HG03108 (cell line): ENCODE measurements at regions not wholly inside any gene's neighbourhood (a gene's known extent, or its start where the extent isn't known, plus 50 kb on each side); places are given as distances from the start of the nearest gene placed in this dataset.
"Not testable (repeated sequence)": the region's sequence is repeated elsewhere in the genome, so short reads cannot be mapped to it uniquely, and the experiment has no call there.

ENCODE experiments used
- ATAC-seq: cut with Tn5 transposase; IDR thresholded peaks from one replicate; pipeline ENCODE4 v1.9.1; 2021; ENCODE audit warnings: moderate library complexity; ENCODE audit not compliant: unreplicated experiment

- ATAC-seq, result no peak
Observed at GRCh38 chr5:98168871-98169270, 604.6 kb upstream of the RGMB start.

- ATAC-seq, result no peak
Observed at GRCh38 chr5:98170994-98171393, 602.5 kb upstream of the RGMB start.

- no peak for ATAC-seq
Observed at GRCh38 chr5:98173334-98173733, 600.1 kb upstream of the RGMB start.

- ATAC-seq, result no peak
Observed at GRCh38 chr5:98175474-98175873, 598.0 kb upstream of the RGMB start.

GRCh38 chr5:98179791-98180755 is 593.4 kb upstream of the RGMB start:
- ATAC-seq, result no peak

- no peak for ATAC-seq
Observed at GRCh38 chr5:98186128-98186527, 587.3 kb upstream of the RGMB start.

- no peak for ATAC-seq
Observed at GRCh38 chr5:98187945-98188344, 585.5 kb upstream of the RGMB start.

- not testable (repeated sequence) for ATAC-seq
Observed at GRCh38 chr5:98190344-98190743, 583.1 kb upstream of the RGMB start.

- ATAC-seq, result no peak
Observed at GRCh38 chr5:98193921-98194760, 579.3 kb upstream of the RGMB start.

- no peak for ATAC-seq
Observed at GRCh38 chr5:98200726-98201541, 572.5 kb upstream of the RGMB start.

- no peak for ATAC-seq
Observed at GRCh38 chr5:98204798-98205197, 568.7 kb upstream of the RGMB start.

- ATAC-seq, result no peak
Observed at GRCh38 chr5:98205691-98206461, 567.6 kb upstream of the RGMB start.

- no peak for ATAC-seq
Observed at GRCh38 chr5:98206566-98206965, 566.9 kb upstream of the RGMB start.

- ATAC-seq, result no peak
Observed at GRCh38 chr5:98209418-98209817, 564.0 kb upstream of the RGMB start.

GRCh38 chr5:98214240-98215051 is 559.0 kb upstream of the RGMB start:
- no peak for ATAC-seq

GRCh38 chr5:98217138-98217537 is 556.3 kb upstream of the RGMB start:
- ATAC-seq, result no peak

GRCh38 chr5:98218838-98219237 is 554.6 kb upstream of the RGMB start:
- no peak for ATAC-seq

- no peak for ATAC-seq
Observed at GRCh38 chr5:98227489-98227888, 546.0 kb upstream of the RGMB start.

- no peak for ATAC-seq
Observed at GRCh38 chr5:98231089-98231488, 542.4 kb upstream of the RGMB start.
